Stimulated activated CD4-positive, alpha-beta T cell treated with anti-CD3 and anti-CD28 coated beads, Interleukin-12 subunit alpha, Interleukin-12 subunit beta, amount 100 ng/mL, for 4 hours (primary cell): ENCODE measurements at regions not wholly inside any gene's neighbourhood (a gene's known extent, or its start where the extent isn't known, plus 50 kb on each side); places are given as distances from the start of the nearest gene placed in this dataset.
"Not testable (repeated sequence)": the region's sequence is repeated elsewhere in the genome, so short reads cannot be mapped to it uniquely, and the experiment has no call there.

Source experiments
- DNase-seq: peaks from one replicate; pipeline ENCODE4 v3.0.0-alpha.2; 2020

DNA sequence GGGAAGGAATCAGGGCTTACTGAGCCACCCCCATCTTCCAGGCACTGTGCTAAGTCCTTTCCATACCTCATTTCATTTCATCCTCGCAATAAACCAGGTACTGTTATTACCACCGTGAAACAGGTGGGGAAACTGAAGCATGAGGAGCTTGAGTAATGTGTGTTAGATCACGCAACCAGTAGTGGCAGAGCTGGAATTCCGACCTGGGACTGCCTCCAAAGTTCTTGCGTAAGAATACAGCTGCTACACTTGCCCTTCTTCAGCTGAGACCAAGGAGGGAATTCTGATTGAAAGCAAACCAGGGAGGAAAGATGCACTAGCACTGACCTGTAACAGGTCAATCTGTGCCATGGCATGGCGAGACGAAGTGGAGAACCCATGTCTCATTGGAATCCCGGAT, 113.4 kb upstream of the MSX2 start:
- no peak for DNase-seq

DNA sequence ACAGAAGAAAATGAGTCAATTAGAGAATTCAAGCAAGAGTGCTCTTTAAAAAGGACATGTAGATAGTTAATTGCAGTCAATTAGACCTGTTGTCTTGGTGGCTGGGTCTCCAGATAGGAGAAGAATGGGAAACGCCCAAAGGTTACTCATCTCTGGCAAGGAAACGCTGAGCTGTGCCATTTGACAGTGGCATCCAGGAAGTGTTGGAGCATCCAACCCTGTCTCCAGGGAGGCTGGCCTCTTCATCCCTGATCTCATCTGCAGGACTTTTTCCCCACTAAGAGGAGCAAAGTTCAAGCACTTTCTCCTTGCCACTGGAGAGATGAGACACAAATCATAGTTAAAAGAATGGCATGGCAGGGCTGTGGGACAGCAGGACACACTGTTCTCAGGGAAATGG, 111.7 kb upstream of the MSX2 start:
- no peak for DNase-seq

DNA sequence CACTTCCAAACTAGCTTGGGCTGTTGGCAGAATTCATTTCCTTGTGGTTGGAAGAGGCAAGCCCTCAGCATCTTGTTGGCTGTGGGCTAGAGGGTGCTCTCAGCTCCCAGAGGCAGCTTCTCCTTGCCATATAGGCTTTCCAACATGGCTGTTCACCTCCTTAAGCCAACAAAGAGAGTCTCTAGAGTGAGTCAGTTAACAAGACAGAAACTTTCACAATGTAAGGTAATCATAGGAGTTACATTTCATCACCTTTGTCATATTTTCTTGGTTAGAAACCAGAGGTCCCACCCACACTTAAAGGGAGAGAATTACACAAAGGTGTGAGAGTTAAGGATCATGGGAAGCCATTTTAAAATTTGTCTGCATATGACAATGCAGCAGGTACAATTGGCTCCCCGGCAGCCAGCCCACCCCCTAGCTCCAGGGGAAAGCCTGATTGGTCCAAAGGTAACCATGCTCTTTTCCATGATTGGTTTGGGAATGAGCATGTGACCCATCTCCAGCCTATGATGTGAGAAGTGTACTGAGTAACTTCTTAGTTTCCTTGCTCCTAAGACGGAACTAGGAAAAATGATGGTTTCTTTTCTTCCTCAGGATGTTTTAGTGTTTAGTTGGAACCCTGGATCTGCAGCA, 109.8 kb upstream of the MSX2 start:
- DNase-seq = no peak

- no peak for DNase-seq
Observed at GRCh38 chr5:174616036-174616435, 108.3 kb upstream of the MSX2 start.

DNA sequence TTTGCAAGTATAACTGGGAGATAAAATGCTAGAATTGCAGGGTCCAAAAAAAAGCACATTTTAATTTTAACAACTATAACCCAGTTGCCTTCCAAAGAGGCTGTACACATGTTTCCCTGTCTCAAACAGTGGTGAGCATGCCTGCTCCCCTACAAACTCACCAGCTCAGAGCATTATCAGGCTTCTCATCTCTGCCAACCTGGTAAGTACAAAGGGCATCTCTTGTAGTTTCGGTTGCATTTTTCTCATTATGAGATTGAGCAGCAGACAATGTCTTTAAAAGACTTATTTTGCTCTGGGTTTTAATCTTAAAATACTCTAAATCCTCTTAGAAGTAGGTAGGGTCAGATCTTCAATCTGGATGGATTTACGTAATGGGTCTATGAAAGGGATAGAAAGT, 107.1 kb upstream of the MSX2 start:
- no peak for DNase-seq

- DNase-seq = no peak
Observed at GRCh38 chr5:174617910-174618309, 106.5 kb upstream of the MSX2 start.

DNA sequence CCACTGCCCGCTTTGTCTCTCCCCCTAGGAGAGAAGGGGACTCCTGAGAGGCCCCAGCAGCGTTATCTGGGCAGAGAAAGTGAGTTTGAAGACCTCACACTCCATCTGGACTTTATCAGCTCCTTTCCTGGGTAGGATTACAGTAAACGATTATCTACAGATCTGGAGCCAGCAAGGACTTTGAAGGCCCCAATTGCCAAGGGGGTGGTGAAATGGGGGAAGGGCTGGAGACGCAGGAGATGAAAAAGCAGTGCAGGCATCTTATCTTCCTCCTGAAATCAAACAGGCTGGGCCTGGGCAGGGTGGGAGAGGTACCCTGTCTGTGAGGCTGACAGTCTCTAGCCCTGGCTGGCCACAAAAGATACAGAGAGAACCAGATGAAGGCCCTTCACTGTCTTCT, 105.8 kb upstream of the MSX2 start:
- no peak for DNase-seq

GRCh38 chr5:174622067-174622466, 102.3 kb upstream of the MSX2 start:
- no peak for DNase-seq

DNA sequence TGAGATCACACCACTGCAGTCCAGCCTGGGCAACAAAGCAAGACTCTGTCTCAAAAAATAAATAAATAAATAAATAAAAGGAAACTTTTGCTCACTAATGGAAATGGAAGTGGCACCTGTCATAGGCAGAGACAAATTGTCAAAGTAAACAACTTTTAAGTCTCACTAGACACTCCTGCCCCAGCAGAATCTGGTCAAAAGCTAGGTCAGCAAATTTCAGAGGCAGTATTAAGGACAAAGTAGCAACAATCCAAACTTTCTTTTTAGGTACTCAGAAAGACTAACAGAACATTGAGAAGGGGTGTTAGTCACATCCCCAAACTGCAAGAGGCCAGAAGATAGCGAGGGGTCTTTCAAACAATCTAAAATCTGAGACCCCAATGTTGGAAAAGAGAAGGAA, 101.4 kb upstream of the MSX2 start:
- no peak for DNase-seq

DNA sequence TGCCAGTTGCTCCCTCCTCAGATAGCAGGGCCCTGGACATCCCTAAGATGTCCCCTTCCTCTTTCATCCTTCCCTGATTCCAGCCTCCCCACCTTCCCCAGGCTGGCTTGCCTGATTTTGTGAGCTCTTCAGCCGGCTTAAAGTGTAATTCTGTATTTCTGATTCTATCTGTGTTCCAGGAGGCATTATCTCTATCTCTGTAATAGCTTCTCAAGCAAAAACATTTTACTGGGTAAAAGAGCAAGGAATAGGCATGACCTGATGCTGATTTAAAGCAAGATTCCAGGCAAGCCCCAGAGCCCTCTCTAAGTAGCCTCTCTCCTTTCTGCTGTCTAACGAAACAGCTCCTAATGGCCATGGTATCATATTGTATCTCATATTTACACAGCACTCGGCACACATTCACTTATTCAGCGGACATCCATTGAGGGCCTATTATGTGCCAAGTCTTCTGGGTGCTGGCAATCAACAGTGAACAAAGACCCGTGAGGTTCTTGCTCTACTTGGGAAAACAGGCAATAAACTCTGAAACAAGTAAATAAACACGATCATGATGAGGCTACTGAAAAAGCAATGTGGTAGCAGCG, 100.9 kb upstream of the MSX2 start:
- no peak for DNase-seq

- DNase-seq = no peak
Observed at GRCh38 chr5:174624733-174625522, 99.5 kb upstream of the MSX2 start.

DNA sequence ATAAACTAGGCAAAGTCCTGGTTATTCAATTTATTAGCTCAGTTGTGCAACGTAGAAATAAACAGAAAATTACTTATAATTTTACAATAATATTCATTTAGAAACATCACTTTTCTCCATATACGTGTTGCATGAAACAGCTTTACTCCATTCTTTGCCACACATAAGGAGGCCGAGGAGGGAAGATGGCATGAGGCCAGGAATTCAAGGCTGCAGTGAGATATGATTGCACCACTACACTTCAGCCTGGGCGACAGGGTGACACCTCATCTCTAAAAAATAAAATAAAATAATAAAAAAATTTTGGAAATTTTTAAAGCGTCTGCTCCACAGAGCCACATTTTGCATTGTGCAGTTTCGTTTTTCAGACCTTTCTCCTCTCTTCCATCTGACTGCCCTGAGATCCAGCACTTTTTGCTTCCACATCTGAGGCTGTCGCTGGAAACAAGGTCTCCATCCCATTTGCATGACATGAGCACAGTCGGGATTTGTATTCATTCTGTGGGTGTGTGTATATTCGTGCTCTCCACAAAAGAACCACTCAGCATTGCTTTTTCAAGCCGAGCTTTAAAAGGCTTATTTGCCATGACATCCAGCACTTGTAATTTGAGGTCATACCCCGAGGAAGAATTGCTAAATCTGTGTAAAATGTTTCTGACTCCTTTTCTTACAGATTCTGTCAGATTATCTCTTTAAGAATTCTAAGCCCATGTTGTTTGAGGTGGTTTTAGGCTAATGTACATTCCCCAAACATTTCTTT, 98.6 kb upstream of the MSX2 start:
- no peak for DNase-seq

- no peak for DNase-seq
Observed at GRCh38 chr5:174626369-174626920, 97.9 kb upstream of the MSX2 start.

DNA sequence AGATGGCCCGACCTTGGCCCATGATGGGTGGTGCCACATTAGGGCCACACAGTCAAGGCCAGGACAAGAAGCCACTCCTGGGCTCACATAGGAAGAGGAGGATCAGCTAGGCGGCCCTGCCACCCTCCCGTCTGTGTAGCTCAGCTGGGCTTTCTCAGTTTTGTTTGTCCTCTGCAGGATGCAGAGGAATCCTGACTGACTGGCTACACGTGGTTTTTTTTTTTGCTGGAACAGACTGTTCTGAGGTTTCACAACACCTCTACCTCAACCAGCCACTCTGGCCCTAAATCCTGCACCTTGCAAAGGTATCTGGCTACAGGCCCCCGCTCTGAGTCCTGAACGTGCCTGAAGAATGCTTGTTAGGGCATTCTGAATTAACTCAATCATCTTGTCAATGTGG, 88.3 kb upstream of the MSX2 start:
- DNase-seq = no peak

- no peak for DNase-seq
Observed at GRCh38 chr5:174642816-174643405, 81.5 kb upstream of the MSX2 start.

DNA sequence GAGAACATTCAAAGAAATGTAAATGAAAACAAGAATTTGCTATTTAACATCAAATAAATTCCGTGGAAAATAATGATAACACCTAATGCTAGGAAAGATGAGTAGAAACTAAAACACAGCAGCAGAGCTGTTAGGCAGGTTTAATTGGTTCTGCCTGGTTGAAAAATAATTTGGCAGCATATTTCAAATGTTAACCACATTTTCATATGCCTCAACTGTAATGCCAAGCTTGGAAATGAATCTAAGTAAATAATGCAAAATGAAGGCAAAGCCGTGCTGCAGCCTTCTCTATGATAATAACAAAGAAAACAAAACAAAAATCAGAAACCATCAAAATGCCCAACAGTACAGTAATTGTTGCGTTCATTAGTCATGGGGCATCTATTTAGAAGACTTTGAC, 79.9 kb upstream of the MSX2 start:
- no peak for DNase-seq

DNA sequence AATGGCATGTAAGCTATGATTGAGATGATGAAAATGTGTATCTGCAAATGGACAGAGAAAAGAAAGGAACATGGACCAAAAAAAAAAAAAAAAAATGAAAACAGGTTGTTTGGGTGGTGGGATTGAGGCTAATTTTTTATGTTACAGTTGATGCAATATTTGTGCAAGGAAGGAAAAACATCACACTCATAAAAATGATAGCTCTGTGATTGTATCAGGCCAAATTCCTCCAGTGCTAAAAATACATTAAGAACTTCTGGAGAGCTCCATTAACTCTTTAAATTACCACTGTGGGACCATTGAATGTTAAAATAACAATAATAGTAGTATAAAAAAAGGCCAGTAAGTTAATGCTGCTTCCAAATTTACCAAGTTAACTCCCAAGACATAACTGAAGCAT, 79.5 kb upstream of the MSX2 start:
- DNase-seq = no peak

DNA sequence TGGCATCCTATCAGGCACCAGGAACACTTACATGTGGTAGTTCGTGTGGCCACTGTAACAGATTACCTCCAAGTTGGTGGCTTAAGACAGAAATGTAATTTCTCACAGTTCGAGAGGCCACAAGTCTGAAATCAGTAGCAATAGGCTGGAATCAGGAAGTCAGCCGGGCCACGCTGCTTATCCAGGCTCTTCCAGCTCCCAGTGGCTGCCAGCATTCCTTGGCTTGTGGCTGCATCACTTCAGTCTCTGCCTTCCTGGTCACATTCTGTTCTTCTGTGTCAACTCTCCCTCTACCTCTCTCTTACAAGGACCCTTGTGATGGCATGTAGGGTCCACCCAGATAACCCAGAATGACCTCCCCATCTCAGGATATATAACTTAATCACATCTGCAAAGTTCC, 78.7 kb upstream of the MSX2 start:
- no peak for DNase-seq

DNA sequence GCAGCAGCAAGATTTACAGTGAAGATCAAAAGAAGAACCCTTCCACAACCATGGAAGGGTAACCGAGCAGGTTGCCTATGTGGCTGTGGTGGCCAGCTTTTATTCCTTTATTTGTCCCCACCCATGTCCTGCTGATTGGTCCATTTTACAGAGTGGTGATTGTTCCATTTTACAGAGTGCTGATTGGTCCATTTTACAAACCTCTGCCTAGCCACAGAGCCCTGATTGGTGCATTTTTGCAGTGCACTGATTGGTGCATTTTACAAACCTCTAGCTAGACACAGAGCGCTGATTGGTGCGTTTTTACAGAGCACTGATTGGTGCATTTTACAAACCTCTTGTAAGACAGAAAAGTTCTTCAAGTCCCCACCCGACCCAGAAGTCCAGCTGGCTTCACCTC, 75.8 kb upstream of the MSX2 start:
- not testable (repeated sequence) for DNase-seq

DNA sequence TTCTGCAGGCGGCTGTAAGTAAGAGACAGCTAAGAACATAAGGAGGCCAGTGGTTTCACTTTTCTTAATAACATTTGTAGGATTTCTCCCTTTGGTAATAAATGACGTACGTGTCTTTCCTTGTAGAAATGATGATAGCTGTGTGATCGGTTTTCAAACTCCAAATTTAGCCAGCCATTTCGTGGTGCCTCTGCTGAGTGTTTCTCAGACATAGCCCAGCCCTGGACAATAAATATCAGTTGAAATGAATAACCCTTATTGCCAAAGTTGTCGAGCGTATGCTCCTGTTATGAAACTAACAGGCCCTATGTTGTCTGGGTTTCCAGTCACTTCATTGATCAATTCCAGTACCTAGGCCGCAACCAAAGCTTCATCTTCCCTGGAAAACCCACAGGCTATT, 75.0 kb upstream of the MSX2 start:
- DNase-seq = no peak

DNA sequence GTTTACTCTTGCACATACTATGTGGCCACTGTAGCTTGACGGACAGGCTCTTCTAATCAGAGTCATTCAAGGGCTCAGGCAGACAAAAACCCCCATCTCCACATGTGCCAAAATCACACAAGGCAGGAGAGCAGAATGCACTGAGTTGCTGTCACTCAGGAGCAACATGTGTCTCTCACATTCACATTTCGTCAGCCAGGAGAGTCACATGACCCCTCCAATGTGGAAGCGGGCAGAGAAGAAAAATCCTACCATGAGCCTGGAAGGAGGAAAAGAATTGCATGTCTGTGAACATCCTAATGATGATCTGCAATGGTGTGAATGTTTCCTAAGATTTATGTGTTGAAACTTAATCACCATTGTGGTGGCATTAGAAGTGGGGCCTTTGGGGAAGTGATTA, 69.9 kb upstream of the MSX2 start:
- DNase-seq = no peak

- no peak for DNase-seq
Observed at GRCh38 chr5:174655351-174655750, 69.0 kb upstream of the MSX2 start.
